HL-60 (cell line): ENCODE measurements at regions not wholly inside any gene's neighbourhood (a gene's known extent, or its start where the extent isn't known, plus 50 kb on each side); places are given as distances from the start of the nearest gene placed in this dataset.

Source experiments
- CTCF ChIP-seq: IDR thresholded peaks from one replicate; pipeline ENCODE4 v1.5.1; 2011; ENCODE audit warnings: low read length, control low read depth, inconsistent platforms; ENCODE audit not compliant: insufficient read depth
- GABPA ChIP-seq: IDR thresholded peaks from 2 replicates; pipeline ENCODE4 v1.6.1; 2012; ENCODE audit warnings: low read depth
- POLR2AphosphoS5 ChIP-seq: IDR thresholded peaks from 2 replicates; pipeline ENCODE4 v1.6.1; 2012; ENCODE audit warnings: low read depth
- REST ChIP-seq: IDR thresholded peaks from 2 replicates; pipeline ENCODE4 v1.6.1; 2012; ENCODE audit warnings: low read depth; ENCODE audit not compliant: insufficient replicate concordance
- SPI1 ChIP-seq: IDR thresholded peaks from 2 replicates; pipeline ENCODE4 v1.6.1; 2012; ENCODE audit warnings: low read depth, mild to moderate bottlenecking, borderline replicate concordance

GRCh38 chr2:63675026-63675425 lies 86.3 kb downstream of the MDH1 start:
- TF ChIP-seq CTCF, result no peak
- TF ChIP-seq POLR2AphosphoS5, result no peak
- no peak for TF ChIP-seq GABPA
- no peak for TF ChIP-seq REST
- TF ChIP-seq SPI1, result no peak
